Vagina (tissue), 2 donors: ENCODE measurements at regions not wholly inside any gene's neighbourhood (a gene's known extent, or its start where the extent isn't known, plus 50 kb on each side); places are given as distances from the start of the nearest gene placed in this dataset.

ENCODE experiments used
- POLR2A ChIP-seq, 2 donors: fragments of 450-650 bp; IDR thresholded peaks; one replicate each; pipeline ENCODE4 v1.6.1; 2017; ENCODE audit warnings: antibody characterized with exemption in 2 of 2, mild to moderate bottlenecking in 2 of 2, moderate library complexity in 2 of 2
- TF ChIP-seq, protein P1 (sequence below), 3 experiments: fragments of 450-650 bp in 2 of 3; fragments of 200-600 bp in 1 of 3; sonication (generic) in 1 of 3; IDR thresholded peaks; one replicate each; pipeline ENCODE4 v1.5.1; 2017 to 2019; ENCODE audit warnings: antibody characterized with exemption in 3 of 3, mild to moderate bottlenecking in 2 of 3, moderate library complexity in 2 of 3

DNA sequence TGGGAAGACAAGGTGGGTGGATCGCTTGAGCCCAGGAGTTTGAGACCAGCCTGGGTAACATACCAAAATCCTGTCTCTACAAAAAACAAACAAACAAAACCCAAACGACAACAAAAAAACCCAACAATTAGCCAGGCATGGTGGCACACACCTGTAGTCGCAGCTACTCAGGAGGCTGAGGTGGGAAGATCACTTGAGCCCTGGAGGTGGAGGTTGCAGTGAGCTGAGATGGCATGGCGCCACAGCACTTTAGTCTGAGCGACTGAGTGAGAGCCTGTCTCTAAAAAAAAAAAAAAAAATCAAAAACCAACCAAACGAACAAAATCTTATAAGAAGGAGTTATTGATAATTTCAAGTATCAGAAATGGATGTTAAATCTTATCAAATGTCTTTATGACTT lies 114.9 kb downstream of the CDH26 start:
- TF ChIP-seq, protein P1, sequence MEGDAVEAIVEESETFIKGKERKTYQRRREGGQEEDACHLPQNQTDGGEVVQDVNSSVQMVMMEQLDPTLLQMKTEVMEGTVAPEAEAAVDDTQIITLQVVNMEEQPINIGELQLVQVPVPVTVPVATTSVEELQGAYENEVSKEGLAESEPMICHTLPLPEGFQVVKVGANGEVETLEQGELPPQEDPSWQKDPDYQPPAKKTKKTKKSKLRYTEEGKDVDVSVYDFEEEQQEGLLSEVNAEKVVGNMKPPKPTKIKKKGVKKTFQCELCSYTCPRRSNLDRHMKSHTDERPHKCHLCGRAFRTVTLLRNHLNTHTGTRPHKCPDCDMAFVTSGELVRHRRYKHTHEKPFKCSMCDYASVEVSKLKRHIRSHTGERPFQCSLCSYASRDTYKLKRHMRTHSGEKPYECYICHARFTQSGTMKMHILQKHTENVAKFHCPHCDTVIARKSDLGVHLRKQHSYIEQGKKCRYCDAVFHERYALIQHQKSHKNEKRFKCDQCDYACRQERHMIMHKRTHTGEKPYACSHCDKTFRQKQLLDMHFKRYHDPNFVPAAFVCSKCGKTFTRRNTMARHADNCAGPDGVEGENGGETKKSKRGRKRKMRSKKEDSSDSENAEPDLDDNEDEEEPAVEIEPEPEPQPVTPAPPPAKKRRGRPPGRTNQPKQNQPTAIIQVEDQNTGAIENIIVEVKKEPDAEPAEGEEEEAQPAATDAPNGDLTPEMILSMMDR (IDR thresholded peaks at IDR 0.05): no peak
- no peak for TF ChIP-seq POLR2A (IDR thresholded peaks at IDR 0.05)
